SK-MEL-5 (cell line): ENCODE measurements at regions not wholly inside any gene's neighbourhood (a gene's known extent, or its start where the extent isn't known, plus 50 kb on each side); places are given as distances from the start of the nearest gene placed in this dataset.

Experiments used
- DNase-seq: peaks from one replicate; pipeline ENCODE4 v3.0.0-alpha.2; 2016; ENCODE audit warnings: low read depth, low spot score
- in situ Hi-C: cut with HindIII; loops from 2 replicates; pipeline ENCODE4 v1.10.0; 2016; ENCODE audit warnings: low sequenced_read_pairs, high pct_unique_total_duplicates, low pct_unique_long_range_greater_than_20kb

DNA sequence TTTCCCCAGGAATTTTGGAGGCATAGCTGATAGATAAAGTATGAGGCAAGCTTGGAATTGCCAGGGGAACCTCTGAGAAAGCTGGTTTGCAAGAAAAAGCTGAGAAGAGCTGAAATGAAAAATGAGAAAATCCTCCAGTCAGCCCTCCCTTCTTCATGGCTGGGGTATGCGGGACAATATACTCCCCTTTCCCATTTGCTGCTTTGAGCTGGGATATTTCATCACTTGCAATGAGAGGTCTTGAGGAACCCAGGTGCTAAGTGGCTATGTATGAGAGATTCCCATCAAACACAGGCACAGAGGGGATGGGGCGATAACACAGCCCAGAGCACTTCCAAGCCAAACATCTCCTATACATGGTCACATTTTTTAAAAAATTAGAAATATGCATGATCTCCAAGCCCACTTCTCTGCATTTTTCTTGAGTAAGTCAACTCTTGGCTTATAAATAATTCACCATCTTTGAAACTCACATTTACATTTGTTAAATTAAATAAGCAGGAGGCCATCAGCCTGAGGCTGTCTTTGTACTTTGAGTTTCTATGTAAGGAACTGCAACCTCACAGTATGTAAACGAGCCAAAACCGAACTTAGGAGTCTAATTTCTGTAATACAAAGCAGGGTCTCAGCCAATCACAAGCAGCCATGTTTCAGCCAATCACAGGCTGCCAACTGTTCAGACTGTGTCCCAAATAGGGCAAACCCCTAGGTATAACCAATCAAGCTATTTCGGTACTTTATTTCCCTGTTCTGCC lies 983.6 kb upstream of the NR2F2 start:
- in situ Hi-C loops, result no loop called here
- no peak for DNase-seq

GRCh38 chr15:95347837-95348236 lies 982.7 kb upstream of the NR2F2 start:
- in situ Hi-C loops, result no loop called here
- DNase-seq, result no peak

- no peak for DNase-seq
- in situ Hi-C loops, result no loop called here
These were observed 979.6 kb upstream of the NR2F2 start for GRCh38 chr15:95350908-95351307.

DNA sequence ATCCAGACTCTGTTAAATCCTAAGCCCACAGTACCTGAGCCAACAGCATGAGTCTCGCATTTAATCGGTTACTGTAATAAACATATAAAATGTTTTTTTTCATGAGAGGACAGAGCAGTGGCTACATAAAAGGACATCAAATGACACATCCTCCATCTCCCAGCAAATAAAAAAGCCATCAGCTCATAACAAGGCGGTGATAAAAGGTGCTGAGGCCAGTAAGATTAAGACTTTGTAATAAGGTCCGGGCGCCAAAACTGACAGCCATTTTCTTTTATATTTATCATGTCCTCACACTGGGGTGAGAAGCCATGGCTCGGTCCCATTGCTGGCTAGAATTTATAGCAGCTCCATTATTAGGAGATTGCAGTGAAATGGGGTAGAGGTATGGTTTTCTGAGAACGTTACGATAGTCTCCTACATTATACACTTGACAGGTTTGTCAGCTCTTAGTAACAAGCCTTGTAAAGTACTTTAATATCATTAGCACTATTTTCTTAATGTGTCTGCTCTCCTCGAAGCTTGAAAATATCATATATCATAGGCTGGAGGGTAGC lies 977.8 kb upstream of the NR2F2 start:
- DNase-seq, result no peak

DNA sequence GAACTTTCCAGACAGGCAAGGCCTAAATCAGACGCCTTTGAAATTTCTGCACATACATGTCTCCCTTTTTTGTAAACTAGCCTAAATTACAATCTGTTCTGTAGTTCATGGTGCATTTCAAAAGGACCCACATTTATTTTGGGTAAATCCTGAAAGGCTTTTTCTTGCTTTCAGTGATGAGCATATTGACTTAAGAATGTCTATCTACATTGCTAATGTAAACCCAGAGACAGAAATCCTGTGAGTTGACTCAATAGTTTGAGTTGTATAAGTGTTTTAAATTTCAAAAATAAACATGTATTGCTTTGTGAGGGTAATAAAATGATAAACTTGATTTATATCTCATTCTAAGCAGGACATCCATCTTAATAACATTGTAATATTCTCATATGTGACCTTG lies 977.0 kb upstream of the NR2F2 start:
- in situ Hi-C loops, result no loop called here
- no peak for DNase-seq

More for the DNA sequence above, 977.8 kb upstream of the NR2F2 start:
- in situ Hi-C loops, result no loop called here

GRCh38 chr15:95359966-95360365 lies 970.5 kb upstream of the NR2F2 start:
- in situ Hi-C loops, result no loop called here
- DNase-seq, result no peak

- in situ Hi-C loops, result no loop called here
These were observed 968.2 kb upstream of the NR2F2 start for GRCh38 chr15:95362306-95362705.

GRCh38 chr15:95363646-95364045 lies 966.9 kb upstream of the NR2F2 start:
- in situ Hi-C loops, result no loop called here
- no peak for DNase-seq

More at GRCh38 chr15:95362306-95362705, 968.2 kb upstream of the NR2F2 start:
- DNase-seq, result no peak

DNA sequence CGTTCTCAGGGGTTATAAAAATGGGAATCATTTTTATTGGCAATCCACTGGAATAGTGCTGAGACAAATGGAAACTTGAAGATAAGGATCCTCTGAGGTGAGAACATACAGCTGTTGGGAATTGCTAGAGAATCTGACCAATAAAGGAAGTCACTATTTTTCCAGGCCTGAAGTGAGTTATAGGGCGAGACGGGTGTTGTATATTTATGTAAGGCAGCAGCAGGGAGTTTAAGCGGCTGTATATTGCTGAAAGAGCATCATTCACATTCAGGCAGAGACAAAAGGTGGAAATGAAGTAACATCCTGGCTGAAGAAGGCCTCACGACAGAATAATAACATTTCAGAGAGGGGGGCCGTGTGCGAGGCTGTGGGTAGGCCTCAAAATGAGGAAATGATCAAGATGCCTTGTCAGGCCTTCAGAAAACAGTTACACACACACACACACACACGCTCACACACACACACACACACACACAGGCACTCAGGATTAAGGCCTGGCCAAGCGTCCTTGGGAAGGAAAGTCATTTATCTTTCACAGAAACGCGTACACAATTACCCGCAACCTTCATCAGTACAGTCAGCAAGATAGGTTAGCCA lies 964.9 kb upstream of the NR2F2 start:
- in situ Hi-C loops, result no loop called here
- no peak for DNase-seq

- in situ Hi-C loops, result no loop called here
These were observed 962.3 kb upstream of the NR2F2 start for GRCh38 chr15:95368191-95368590.

DNA sequence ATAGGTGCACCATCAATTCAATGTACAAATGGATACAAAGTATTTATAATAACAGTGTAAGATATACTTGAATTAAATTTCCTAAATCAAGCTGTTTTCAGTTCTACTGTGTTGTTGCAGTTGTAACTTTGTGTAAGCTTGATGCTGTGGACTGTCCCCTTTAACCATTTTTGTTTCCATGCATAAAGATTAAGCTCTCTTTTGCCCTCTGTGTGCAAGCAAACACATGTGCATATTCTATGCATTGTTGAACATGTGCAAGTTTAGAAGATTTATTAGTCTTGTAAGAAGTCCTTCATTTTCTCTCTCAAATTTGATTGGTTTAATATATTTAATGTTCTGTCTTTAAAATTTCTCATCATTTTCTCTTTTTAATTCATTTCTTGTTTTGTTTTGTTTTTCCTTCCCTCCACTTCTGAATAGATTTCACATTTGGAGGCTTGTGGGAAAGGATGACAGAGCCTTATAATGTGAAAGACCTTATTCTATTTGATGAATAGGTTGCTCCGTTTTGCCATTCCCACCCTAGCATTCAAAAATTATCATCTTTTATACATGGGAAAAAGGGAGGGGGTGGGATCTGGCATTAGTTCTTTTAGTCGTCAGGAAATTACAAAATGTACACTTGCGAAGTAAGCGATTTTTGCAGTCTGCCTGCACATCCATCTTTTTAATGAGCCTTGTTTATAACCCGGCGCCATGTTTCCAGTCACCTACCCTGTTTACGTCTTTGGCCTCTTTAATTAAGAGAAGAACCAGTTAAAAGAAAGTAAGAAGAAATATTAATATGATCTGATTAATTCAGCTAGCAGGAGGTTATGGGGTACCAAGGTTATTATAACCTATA lies 961.5 kb upstream of the NR2F2 start:
- DNase-seq, result no peak
- in situ Hi-C loops, result no loop called here

More at GRCh38 chr15:95368191-95368590, 962.3 kb upstream of the NR2F2 start:
- DNase-seq, result no peak

DNA sequence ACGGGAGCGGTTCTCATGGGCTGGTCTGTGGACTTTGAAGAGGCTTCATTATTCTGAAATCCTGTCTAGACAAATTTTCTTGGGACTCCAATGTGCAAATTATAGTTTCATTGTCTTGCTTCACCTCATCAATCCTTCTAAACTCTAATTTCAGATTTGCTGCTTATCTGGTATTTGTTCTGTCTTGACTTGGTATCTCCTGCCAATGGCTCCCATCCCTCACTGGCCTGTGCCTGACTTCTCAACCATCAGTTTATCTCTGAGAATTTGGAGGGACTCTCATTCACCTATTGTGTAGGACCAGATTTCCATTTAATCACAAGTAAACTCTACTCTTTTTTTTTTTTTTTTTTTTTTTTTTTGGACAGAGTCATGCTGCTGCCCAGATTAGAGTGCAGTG lies 960.2 kb upstream of the NR2F2 start:
- in situ Hi-C loops, result no loop called here
- no peak for DNase-seq

GRCh38 chr15:95371664-95372063 lies 958.8 kb upstream of the NR2F2 start:
- no peak for DNase-seq
- in situ Hi-C loops, result no loop called here

- in situ Hi-C loops, result no loop called here
- no peak for DNase-seq
These were observed 955.2 kb upstream of the NR2F2 start for GRCh38 chr15:95375281-95375680.

DNA sequence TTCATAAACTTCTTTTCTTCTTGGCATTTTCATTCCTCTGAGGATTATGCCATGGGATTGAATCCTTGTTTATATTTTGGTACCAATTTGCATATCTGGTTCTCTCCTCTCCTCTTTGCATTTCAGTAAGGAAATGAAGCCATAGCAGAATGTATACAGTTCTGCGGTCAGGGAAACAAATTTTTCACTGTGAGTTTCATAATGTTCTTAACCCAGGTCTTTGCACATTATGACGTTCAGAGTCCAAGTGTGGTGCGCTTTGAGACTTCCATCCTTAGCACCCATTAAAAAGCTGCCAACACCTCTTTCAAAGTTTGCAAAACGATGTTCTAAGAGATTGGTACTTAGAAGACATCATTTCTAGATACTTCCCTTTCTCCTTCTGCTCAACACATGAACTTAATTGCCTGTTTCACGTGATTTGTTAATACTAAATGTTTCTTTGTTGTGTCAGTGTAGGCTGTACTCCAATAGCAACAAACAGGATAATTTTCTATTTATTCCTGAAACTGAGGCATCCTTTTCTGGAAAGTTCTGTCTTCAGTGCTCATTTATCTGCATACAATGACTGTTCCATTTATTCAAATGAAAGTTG lies 953.1 kb upstream of the NR2F2 start:
- no peak for DNase-seq
- in situ Hi-C loops, result no loop called here

DNA sequence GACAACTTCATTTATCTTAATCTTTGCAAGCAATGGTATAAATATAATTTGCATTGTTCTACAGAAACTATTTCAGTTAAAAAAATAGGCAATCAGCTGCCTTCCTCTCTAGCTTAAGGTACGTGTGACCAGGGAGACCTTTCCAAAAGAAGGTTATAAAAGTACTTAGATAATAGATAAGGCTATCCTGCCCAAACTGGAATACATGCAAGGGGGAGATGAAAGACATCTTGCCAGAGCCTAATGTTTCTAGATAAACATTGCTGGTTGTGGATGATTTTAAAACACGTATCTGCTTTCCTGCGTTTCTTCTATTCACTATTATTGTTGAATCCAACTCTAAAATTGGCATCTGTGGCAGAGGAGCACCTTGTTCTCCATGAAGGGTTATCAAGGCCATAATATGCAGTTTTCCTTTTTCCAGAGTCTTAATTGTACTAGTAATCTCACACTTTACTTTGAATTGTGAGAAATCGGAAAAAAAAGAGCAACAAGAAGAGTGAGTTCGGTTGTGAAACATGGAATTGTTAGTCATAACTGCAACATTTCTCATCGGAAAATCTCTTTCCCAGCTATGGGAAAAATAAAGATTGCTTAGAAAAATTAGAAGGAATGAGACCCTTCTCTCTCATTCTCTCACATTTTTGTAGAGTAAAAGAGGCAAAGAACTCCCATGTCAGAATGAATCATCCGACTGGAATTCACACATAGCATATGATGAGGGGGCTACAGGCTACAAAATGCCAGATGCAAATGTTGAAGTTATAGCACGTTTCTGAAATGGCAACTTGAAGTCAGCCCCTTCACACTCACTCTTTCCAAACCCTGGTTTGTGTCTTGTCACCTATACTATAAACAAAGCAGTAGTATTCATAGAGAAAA lies 936.1 kb upstream of the NR2F2 start:
- in situ Hi-C loops, result no loop called here
- no peak for DNase-seq

DNA sequence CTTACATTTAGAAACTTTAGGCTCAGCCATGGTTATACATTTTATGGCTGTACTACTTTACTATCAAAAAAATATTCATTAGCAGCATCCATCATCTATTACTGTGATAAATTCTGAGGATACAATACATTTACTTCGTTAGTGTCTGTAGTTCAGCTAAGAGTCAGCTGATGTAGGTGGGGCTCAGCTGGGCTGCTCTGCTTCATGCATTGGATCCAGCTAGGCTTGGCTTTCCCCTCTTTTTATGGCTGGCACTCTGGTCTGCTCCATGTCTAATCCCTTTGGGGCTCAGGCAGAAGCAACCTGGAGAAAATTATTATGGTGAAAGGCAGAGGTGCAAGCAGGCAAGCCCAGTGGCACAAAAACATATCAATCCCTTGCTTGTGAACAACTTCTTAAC lies 930.1 kb upstream of the NR2F2 start:
- in situ Hi-C loops, result no loop called here
- DNase-seq, result no peak
